ENCODE measurements at regions not wholly inside any gene's neighbourhood (a gene's known extent, or its start where the extent isn't known, plus 50 kb on each side); places are given as distances from the start of the nearest gene placed in this dataset.
A peak's percentile ranks its signal among the peaks of the same experiment; 100 is the strongest.

DNA sequence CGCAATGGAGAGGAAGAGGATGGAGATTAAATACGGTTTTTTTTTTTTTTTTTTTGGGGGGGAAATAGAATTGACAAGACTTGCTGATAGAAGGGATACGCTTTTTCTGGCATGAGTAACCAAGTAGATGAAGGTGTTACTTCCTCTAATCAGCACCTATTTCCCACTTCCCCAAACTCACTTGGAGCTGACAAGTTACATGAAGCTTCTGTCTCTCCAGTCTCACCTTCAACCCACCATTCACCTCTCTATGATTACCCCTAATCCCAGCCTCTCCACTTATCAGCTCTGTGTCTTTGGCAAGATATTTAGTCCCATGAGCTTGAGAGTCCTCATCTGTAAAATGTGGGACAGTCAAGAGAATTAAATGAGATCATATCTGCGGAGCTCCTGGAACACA is 185.9 kb upstream of the HS3ST3A1 start:
- no peak for DNase-seq (ENCODE audit: low read depth)
- no peaks in the 10 kb centered on the region for H3K27me3 ChIP-seq (ENCODE audit: control insufficient read depth, insufficient read depth, low read length)
- no peak for FAIRE-seq
- H3K36me3 ChIP-seq (ENCODE audit: control insufficient read depth, insufficient read depth, low read length) = no peaks in the 10 kb centered on the region
- TF ChIP-seq, protein P1, sequence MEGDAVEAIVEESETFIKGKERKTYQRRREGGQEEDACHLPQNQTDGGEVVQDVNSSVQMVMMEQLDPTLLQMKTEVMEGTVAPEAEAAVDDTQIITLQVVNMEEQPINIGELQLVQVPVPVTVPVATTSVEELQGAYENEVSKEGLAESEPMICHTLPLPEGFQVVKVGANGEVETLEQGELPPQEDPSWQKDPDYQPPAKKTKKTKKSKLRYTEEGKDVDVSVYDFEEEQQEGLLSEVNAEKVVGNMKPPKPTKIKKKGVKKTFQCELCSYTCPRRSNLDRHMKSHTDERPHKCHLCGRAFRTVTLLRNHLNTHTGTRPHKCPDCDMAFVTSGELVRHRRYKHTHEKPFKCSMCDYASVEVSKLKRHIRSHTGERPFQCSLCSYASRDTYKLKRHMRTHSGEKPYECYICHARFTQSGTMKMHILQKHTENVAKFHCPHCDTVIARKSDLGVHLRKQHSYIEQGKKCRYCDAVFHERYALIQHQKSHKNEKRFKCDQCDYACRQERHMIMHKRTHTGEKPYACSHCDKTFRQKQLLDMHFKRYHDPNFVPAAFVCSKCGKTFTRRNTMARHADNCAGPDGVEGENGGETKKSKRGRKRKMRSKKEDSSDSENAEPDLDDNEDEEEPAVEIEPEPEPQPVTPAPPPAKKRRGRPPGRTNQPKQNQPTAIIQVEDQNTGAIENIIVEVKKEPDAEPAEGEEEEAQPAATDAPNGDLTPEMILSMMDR (IDR thresholded peaks at IDR 0.05; ENCODE audit: insufficient read depth, low read length, severe bottlenecking) = no peak
- no peak overlapping the region for H3K4me3 ChIP-seq (ENCODE audit: low read depth, low read length)

DNA sequence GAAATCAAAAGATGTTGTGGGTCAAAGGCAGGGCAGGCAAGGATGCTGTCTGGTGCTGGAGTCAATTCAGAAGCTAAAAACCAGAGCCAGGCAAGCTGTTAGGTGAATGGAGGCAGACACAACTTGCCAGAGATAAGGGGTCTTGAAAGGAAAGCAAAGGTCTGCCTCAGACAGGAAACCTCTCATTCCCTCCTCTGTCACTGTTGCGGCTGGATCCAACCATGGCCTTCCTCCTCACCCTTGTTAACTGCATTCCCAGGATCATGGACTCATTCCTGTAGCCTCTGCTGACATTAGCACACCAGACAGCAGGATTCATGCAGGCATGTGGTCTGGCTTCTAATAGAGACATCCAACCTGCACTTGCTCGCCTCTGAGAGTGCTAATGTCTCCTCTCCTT is 186.7 kb upstream of the HS3ST3A1 start:
- TF ChIP-seq, protein P1 (IDR thresholded peaks at IDR 0.05; ENCODE audit: insufficient read depth, low read length, severe bottlenecking) = no peak
- FAIRE-seq (peak; percentile 43), DNase-seq (ENCODE audit: low read depth) (no peak)
- no peaks in the 10 kb centered on the region for H3K36me3 ChIP-seq (ENCODE audit: control insufficient read depth, insufficient read depth, low read length)
- H3K27me3 ChIP-seq (ENCODE audit: control insufficient read depth, insufficient read depth, low read length) = no peaks in the 10 kb centered on the region
- no peak overlapping the region for H3K4me3 ChIP-seq (ENCODE audit: low read depth, low read length)

DNA sequence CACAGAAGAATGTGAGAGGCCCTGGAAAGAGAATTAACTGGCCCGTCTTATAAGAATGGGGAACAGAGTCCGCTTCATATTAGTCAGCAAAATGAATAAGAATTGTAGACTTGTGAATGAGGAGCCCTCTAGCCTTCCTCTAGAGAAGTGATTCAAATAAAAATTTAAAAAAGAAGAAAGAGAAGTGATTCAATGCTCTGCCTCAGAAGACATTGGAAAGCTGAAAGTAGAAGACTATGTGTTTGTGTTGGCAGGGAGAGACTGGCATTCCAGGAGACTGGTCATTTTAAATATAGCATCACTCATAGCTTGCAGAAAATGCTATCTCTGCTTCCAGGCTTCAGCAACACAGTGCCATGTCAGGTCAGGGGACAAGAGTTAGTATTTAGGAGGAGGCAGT is 190.6 kb upstream of the HS3ST3A1 start:
- FAIRE-seq (no peak), DNase-seq (ENCODE audit: low read depth) (no peak)
- no peaks in the 10 kb centered on the region for H3K27me3 ChIP-seq (ENCODE audit: control insufficient read depth, insufficient read depth, low read length)
- H3K4me3 ChIP-seq (ENCODE audit: low read depth, low read length) = no peak overlapping the region
- no peaks in the 10 kb centered on the region for H3K36me3 ChIP-seq (ENCODE audit: control insufficient read depth, insufficient read depth, low read length)
- TF ChIP-seq, protein P1 (IDR thresholded peaks at IDR 0.05; ENCODE audit: insufficient read depth, low read length, severe bottlenecking) = no peak

DNA sequence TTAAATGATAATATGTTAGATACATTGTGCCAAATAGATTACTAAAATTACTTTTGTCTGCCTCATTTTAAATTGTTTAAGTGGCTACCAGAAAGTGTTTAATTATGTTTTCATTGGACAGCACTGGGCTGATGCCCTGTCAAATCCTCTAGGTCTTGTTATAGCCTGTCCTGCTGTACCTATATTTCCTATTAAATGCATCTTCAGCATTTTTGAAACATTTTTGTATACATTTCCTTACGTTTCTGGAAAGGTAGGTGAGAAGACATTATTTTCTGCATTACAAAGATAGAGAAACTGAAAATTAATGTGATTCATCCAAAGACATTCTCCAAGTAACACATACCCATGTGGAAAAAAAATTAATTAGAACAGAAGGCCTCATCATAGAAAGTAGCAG is 192.2 kb upstream of the HS3ST3A1 start:
- FAIRE-seq = no peak
- TF ChIP-seq, protein P1 (IDR thresholded peaks at IDR 0.05; ENCODE audit: insufficient read depth, low read length, severe bottlenecking) = no peak
- H3K36me3 ChIP-seq (ENCODE audit: control insufficient read depth, insufficient read depth, low read length) = no peaks in the 10 kb centered on the region
- H3K4me3 ChIP-seq (ENCODE audit: low read depth, low read length) = no peak overlapping the region
- no peak for DNase-seq (ENCODE audit: low read depth)
- no peaks in the 10 kb centered on the region for H3K27me3 ChIP-seq (ENCODE audit: control insufficient read depth, insufficient read depth, low read length)

DNA sequence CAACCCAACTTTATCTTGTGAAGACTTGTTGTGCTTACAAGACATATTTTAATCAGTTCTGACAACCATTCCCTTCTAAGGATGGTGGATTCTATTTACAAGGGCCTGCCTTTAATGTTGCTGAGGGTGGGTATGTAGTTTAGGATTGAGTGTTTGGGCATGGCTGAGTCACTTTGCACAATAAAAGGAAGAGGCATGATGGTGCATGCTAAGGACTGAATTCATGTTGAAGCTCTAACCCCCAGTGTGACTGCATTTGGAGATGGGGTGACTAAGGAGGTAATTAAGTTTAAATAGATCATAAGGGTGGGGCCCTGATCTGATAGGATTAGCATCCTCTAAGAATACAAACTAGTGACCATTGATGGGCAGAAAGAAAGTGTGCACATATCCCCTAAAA is 196.1 kb upstream of the HS3ST3A1 start:
- peak; percentile 84 for DNase-seq (ENCODE audit: low read depth)
- TF ChIP-seq, protein P1 (IDR thresholded peaks at IDR 0.05; ENCODE audit: insufficient read depth, low read length, severe bottlenecking) = no peak
- no peaks in the 10 kb centered on the region for H3K27me3 ChIP-seq (ENCODE audit: control insufficient read depth, insufficient read depth, low read length)
- no peaks in the 10 kb centered on the region for H3K36me3 ChIP-seq (ENCODE audit: control insufficient read depth, insufficient read depth, low read length)
- no peak overlapping the region for H3K4me3 ChIP-seq (ENCODE audit: low read depth, low read length)
- no peak for FAIRE-seq

DNA sequence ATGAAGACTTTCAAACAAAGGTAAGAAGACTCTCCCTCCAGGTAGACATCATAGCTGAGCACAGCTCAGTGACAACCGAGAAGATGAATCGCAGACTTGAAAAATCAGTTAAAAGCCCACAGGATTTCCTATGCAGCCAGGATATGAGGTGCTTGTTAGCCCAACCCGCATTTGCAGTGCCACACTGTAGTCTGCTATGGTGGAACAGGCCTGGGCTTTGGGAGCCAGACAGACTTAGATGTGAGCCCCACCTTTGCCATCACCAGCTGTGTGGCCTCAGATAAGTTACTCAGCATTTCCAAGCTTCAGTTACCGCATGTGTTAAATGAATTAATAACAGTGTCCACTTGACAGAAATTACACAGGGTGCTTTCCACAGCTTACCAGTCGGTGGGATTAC is 204.4 kb upstream of the HS3ST3A1 start:
- Histone ChIP-seq H3K36me3 (ENCODE audit: control insufficient read depth, insufficient read depth, low read length) (no peaks in the 10 kb centered on the region), H3K27me3 (ENCODE audit: control insufficient read depth, insufficient read depth, low read length) (no peaks in the 10 kb centered on the region), H3K4me3 (ENCODE audit: low read depth, low read length) (no peak overlapping the region)
- TF ChIP-seq, protein P1 (IDR thresholded peaks at IDR 0.05; ENCODE audit: insufficient read depth, low read length, severe bottlenecking) = no peak
- FAIRE-seq (no peak), DNase-seq (ENCODE audit: low read depth) (no peak)

Measured in bronchial epithelial cell (primary cell).